ENCODE measurements at regions not wholly inside any gene's neighbourhood (a gene's known extent, or its start where the extent isn't known, plus 50 kb on each side); places are given as distances from the start of the nearest gene placed in this dataset.

- no peak for DNase-seq
Measured at GRCh38 chr7:132072873-132073272, 503.4 kb downstream of the PLXNA4 start.

- DNase-seq = no peak
Measured at GRCh38 chr7:132072165-132072564, 504.1 kb downstream of the PLXNA4 start.

GRCh38 chr7:132069306-132069705, 507.0 kb downstream of the PLXNA4 start:
- no peak for DNase-seq

- no peak for DNase-seq
Measured at GRCh38 chr7:132066761-132067171, 509.5 kb downstream of the PLXNA4 start.

GRCh38 chr7:132065989-132066603, 509.7 kb upstream of the PODXL start:
- DNase-seq = no peak

GRCh38 chr7:132065193-132065988, 509.0 kb upstream of the PODXL start:
- DNase-seq = no peak

GRCh38 chr7:132063800-132064199, 507.4 kb upstream of the PODXL start:
- DNase-seq = no peak

GRCh38 chr7:132061937-132062336, 505.5 kb upstream of the PODXL start:
- no peak for DNase-seq

GRCh38 chr7:132059141-132059540, 502.7 kb upstream of the PODXL start:
- DNase-seq = no peak

GRCh38 chr7:132055336-132056120, 499.1 kb upstream of the PODXL start:
- DNase-seq = no peak

GRCh38 chr7:132053871-132054270, 497.4 kb upstream of the PODXL start:
- DNase-seq = no peak

GRCh38 chr7:132051311-132051710, 494.9 kb upstream of the PODXL start:
- DNase-seq = no peak

- peak; percentile 15 for DNase-seq
Measured at GRCh38 chr7:132049462-132050304, 493.3 kb upstream of the PODXL start.

GRCh38 chr7:132045481-132045980, 489.1 kb upstream of the PODXL start:
- DNase-seq = no peak

- no peak for DNase-seq
Measured at GRCh38 chr7:132045002-132045401, 488.6 kb upstream of the PODXL start.

- no peak for DNase-seq
Measured at GRCh38 chr7:132044247-132044646, 487.8 kb upstream of the PODXL start.

- no peak for DNase-seq
Measured at GRCh38 chr7:132041108-132041507, 484.7 kb upstream of the PODXL start.

GRCh38 chr7:132035517-132036362, 479.3 kb upstream of the PODXL start:
- no peak for DNase-seq

- DNase-seq = no peak
Measured at GRCh38 chr7:132034748-132035416, 478.5 kb upstream of the PODXL start.

GRCh38 chr7:132030883-132031282, 474.5 kb upstream of the PODXL start:
- DNase-seq = no peak

- no peak for DNase-seq
Measured at GRCh38 chr7:132030086-132030568, 473.7 kb upstream of the PODXL start.
